ENCODE measurements at regions not wholly inside any gene's neighbourhood (a gene's known extent, or its start where the extent isn't known, plus 50 kb on each side); places are given as distances from the start of the nearest gene placed in this dataset.

DNA sequence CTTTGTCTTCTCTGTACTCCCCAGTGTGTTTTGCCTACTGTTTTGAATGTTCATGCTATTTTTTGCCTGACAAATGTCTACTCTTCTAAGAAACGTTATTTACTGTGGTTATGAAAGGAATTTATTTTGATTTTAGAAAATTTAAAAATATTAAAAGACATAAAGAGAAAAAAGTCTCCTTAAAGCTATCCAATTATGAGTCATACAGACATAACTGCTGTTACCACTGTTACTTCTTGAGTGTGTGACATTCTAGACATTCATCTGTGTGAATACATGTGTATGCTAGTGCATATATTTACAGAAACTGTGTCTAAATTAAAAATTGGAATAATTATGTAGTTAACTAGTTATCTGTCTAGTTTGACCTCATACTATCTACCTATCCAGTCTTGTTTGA is 187.6 kb upstream of the SGCG start:
- TF ChIP-seq CTCF (IDR thresholded peaks at IDR 0.05; ENCODE audit: extremely low read depth in 1 of 2, insufficient read depth in 1 of 2, low read depth in 1 of 2, low read length in 2 of 2) (no peak), POLR2A (IDR thresholded peaks at IDR 0.05; ENCODE audit: low read depth, low read length) (no peak), EZH2 (IDR thresholded peaks at IDR 0.05; ENCODE audit: borderline replicate concordance, low read depth, low read length, severe bottlenecking) (no peak), JUN (IDR thresholded peaks at IDR 0.05; ENCODE audit: borderline replicate concordance, insufficient read depth, insufficient read length, low read depth) (no peak)

All from endothelial cell of umbilical vein (primary cell).